ENCODE measurements at regions not wholly inside any gene's neighbourhood (a gene's known extent, or its start where the extent isn't known, plus 50 kb on each side); places are given as distances from the start of the nearest gene placed in this dataset.

DNA sequence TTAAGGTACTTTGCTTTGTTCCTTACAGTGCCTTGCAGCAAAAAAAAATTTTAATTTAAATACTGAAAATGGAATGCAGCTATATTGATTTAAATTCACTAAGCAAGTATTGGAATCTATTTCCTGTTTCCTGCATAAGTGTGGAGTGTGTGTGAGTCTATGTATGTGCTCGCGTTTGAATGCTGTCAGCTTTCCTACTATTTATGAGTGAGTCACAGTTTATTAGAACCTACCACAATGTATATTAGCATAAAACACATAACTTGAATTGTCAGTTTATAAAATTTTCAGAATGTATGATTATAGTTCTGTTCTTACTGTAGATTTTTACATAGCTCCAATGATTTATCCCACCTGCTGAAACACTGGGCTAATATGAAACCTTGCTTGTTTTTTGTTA, 302.1 kb downstream of the NR2F1-AS1 start:
- no peak for TF ChIP-seq CREB1 (IDR thresholded peaks at IDR 0.05; ENCODE audit: low read depth)
- TF ChIP-seq TEAD4 (IDR thresholded peaks at IDR 0.05): no peak
- no peak for TF ChIP-seq CEBPB (IDR thresholded peaks at IDR 0.05)
- TF ChIP-seq, protein P1, sequence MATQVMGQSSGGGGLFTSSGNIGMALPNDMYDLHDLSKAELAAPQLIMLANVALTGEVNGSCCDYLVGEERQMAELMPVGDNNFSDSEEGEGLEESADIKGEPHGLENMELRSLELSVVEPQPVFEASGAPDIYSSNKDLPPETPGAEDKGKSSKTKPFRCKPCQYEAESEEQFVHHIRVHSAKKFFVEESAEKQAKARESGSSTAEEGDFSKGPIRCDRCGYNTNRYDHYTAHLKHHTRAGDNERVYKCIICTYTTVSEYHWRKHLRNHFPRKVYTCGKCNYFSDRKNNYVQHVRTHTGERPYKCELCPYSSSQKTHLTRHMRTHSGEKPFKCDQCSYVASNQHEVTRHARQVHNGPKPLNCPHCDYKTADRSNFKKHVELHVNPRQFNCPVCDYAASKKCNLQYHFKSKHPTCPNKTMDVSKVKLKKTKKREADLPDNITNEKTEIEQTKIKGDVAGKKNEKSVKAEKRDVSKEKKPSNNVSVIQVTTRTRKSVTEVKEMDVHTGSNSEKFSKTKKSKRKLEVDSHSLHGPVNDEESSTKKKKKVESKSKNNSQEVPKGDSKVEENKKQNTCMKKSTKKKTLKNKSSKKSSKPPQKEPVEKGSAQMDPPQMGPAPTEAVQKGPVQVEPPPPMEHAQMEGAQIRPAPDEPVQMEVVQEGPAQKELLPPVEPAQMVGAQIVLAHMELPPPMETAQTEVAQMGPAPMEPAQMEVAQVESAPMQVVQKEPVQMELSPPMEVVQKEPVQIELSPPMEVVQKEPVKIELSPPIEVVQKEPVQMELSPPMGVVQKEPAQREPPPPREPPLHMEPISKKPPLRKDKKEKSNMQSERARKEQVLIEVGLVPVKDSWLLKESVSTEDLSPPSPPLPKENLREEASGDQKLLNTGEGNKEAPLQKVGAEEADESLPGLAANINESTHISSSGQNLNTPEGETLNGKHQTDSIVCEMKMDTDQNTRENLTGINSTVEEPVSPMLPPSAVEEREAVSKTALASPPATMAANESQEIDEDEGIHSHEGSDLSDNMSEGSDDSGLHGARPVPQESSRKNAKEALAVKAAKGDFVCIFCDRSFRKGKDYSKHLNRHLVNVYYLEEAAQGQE (IDR thresholded peaks at IDR 0.05; ENCODE audit: low read depth): no peak
- no peak for TF ChIP-seq FOXM1 (IDR thresholded peaks at IDR 0.05; ENCODE audit: borderline replicate concordance, low read depth)
- no peak for TF ChIP-seq TCF12 (IDR thresholded peaks at IDR 0.05; ENCODE audit: low read depth)

DNA sequence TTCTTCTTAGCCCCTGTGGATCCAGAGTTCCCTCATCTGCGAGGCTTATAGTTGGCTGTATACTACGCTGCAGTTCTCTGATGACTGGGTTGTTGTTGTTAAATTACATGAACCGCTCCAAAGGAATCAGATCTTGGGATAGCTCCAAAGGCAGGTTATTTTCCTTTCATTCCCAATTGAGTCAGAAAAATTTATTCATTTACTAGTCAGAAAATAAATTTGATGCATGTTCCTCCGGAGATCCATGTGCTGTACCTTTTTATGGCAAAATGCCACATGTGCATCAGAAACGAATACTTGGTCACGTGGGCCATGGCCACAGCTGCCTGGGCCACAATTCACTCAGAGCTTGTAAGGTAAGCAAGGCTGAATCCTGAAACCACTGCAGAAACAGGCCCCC, 304.0 kb downstream of the NR2F1-AS1 start:
- TF ChIP-seq CEBPB (IDR thresholded peaks at IDR 0.05): no peak
- no peak for TF ChIP-seq ZBTB7A (IDR thresholded peaks at IDR 0.05; ENCODE audit: low read depth)
- TF ChIP-seq EGR1 (IDR thresholded peaks at IDR 0.05): no peak
- TF ChIP-seq RAD21 (IDR thresholded peaks at IDR 0.05; ENCODE audit: low read depth): no peak
- TF ChIP-seq, protein P1 (IDR thresholded peaks at IDR 0.05; ENCODE audit: low read depth): no peak
- TF ChIP-seq TEAD4 (IDR thresholded peaks at IDR 0.05): no peak
- no peak for TF ChIP-seq CREB1 (IDR thresholded peaks at IDR 0.05; ENCODE audit: low read depth)
- TF ChIP-seq YY1 (IDR thresholded peaks at IDR 0.05; ENCODE audit: low read depth): no peak
- TF ChIP-seq TCF12 (IDR thresholded peaks at IDR 0.05; ENCODE audit: low read depth): no peak
- TF ChIP-seq NFIC (IDR thresholded peaks at IDR 0.05): no peak
- no peak for TF ChIP-seq TAF1 (IDR thresholded peaks at IDR 0.05; ENCODE audit: low read depth)
- TF ChIP-seq MAX (IDR thresholded peaks at IDR 0.05): no peak

DNA sequence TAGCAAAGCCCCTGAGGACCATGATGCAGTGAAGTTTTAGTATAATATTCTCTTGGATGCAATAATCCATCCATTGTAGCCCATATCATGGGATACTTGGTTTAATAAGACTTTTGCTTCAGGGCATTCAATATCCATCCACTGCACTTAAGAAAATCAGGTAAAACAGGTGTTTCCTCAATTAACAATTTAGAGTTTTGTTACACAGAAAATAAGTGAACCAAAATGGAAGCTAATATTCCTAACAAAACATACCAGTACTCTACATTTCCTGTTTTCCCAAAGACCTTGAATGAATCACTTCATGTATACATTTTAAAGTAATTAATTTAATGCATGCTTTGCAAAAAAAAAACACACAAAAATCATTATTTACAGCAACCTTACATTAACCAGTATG, 305.6 kb downstream of the NR2F1-AS1 start:
- no peak for TF ChIP-seq RAD21 (IDR thresholded peaks at IDR 0.05; ENCODE audit: low read depth)
- no peak for TF ChIP-seq MAX (IDR thresholded peaks at IDR 0.05)
- no peak for TF ChIP-seq TAF1 (IDR thresholded peaks at IDR 0.05; ENCODE audit: low read depth)
- no peak for TF ChIP-seq NFIC (IDR thresholded peaks at IDR 0.05)
- no peak for TF ChIP-seq TCF12 (IDR thresholded peaks at IDR 0.05; ENCODE audit: low read depth)
- no peak for TF ChIP-seq CEBPB (IDR thresholded peaks at IDR 0.05)
- TF ChIP-seq, protein P1 (IDR thresholded peaks at IDR 0.05; ENCODE audit: low read depth): no peak
- TF ChIP-seq EGR1 (IDR thresholded peaks at IDR 0.05): no peak
- no peak for TF ChIP-seq YY1 (IDR thresholded peaks at IDR 0.05; ENCODE audit: low read depth)

GRCh38 chr5:93274291-93274690, 306.7 kb downstream of the NR2F1-AS1 start:
- TF ChIP-seq RAD21 (IDR thresholded peaks at IDR 0.05; ENCODE audit: low read depth) (no peak), USF1 (IDR thresholded peaks at IDR 0.05) (no peak), TEAD4 (IDR thresholded peaks at IDR 0.05) (peak; percentile 63)

DNA sequence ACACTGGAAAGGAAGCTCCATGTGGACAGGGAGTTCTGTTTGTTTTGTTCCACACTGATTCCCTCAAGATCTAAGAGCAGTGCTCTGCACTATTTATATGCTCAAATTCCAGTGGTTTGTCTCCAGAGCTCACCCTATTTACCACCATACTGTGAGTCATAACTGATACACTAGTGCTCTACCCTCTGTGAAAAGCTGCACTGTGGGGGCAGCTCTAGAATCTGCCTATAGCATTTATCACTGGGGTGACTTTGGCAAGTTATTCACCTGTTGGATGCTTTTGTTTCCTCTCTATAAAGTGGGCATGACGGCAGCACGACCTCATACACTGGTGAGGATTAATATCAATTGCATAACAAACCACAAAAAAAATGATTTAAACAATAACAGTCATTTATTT, 307.8 kb downstream of the NR2F1-AS1 start:
- TF ChIP-seq TCF12 (IDR thresholded peaks at IDR 0.05; ENCODE audit: low read depth): no peak
- no peak for TF ChIP-seq CREB1 (IDR thresholded peaks at IDR 0.05; ENCODE audit: low read depth)
- no peak for TF ChIP-seq RAD21 (IDR thresholded peaks at IDR 0.05; ENCODE audit: low read depth)
- TF ChIP-seq YY1 (IDR thresholded peaks at IDR 0.05; ENCODE audit: low read depth): no peak
- no peak for TF ChIP-seq TEAD4 (IDR thresholded peaks at IDR 0.05)
- no peak for TF ChIP-seq MAX (IDR thresholded peaks at IDR 0.05)
- TF ChIP-seq, protein P1 (IDR thresholded peaks at IDR 0.05; ENCODE audit: low read depth): no peak
- no peak for TF ChIP-seq CEBPB (IDR thresholded peaks at IDR 0.05)
